ENCODE measurements at regions not wholly inside any gene's neighbourhood (a gene's known extent, or its start where the extent isn't known, plus 50 kb on each side); places are given as distances from the start of the nearest gene placed in this dataset.

DNA sequence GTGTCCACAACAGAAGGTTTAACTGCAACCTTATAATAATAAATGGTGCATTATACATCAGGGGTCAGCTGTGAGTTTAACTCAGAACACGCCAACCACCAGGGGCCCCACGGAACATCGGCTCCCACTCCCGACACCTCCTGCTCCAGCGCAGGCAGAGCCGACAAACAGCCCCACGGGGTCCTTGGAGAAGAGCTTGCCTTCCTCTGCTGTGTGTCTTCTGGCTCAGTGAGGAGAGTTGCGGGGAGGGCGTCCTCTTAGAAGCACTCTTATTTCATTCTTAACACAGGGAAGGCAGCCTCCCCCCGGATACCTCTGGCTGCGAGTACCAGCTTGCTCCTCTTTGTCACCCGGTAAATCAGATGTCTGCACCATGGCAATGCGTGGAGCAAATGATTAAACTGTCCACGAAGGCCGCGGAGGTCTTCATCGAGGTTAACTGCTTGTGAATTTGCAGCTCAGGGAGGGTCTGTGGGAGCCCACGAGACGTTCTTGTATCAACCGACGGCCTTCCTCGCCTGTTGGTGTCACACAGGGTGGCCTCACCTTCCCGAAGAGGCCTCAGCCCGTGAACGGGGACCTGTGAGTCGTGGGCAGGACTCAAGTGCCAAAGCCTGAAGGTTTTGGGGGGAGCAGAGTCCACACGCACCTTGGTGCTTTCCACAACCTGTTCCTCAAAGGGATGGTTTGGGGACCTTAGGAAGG is 464.0 kb downstream of the BRD1 start:
- H3K4me3 ChIP-seq (ENCODE audit: insufficient read depth, low read depth, low read length) = no peak overlapping the region
- no peak overlapping the region for H3K9ac ChIP-seq (ENCODE audit: low read depth, low read length)
- no peak overlapping the region for H3K23ac ChIP-seq (ENCODE audit: low read depth, low read length)
- no peaks in the 10 kb centered on the region for H3K4me1 ChIP-seq (ENCODE audit: control insufficient read depth, insufficient read depth, low read length)
- H4K20me1 ChIP-seq (ENCODE audit: insufficient read depth, low read length) = no peaks in the 10 kb centered on the region
- H2BK120ac ChIP-seq (ENCODE audit: low read depth, low read length) = no peak overlapping the region
- H3K56ac ChIP-seq (ENCODE audit: extremely low read depth, insufficient read depth, low read length) = no peak overlapping the region
- H2AFZ ChIP-seq (replicated peaks; ENCODE audit: low read length, poor library complexity) = no peak overlapping the region
- no peak overlapping the region for H2BK20ac ChIP-seq (ENCODE audit: low read depth, low read length)
- H3K27me3 ChIP-seq (ENCODE audit: control insufficient read depth, insufficient read depth, low read length) = no peaks in the 10 kb centered on the region
- H3K27ac ChIP-seq (ENCODE audit: insufficient read depth, low read length) = no peak overlapping the region
- in situ Hi-C loops (cut with MboI; ENCODE audit: low sequenced_read_pairs) = no loop called here
- H2AK5ac ChIP-seq (ENCODE audit: low read depth, low read length) = no peak overlapping the region
- no peak overlapping the region for H3K4me2 ChIP-seq (ENCODE audit: low read depth, low read length)
- no peak overlapping the region for H4K91ac ChIP-seq (ENCODE audit: insufficient read depth, low read depth, low read length)
- no peak overlapping the region for H4K8ac ChIP-seq (ENCODE audit: low read depth in 2 of 2, low read length in 2 of 2)
- no peaks in the 10 kb centered on the region for H3K9me1 ChIP-seq (ENCODE audit: insufficient read depth, low read length)
- ATAC-seq (ENCODE audit: low read depth) (no peak), DNase-seq (no peak)
- no peak overlapping the region for H3K4ac ChIP-seq (ENCODE audit: low read depth, low read length)
- H3K79me1 ChIP-seq (ENCODE audit: low read depth in 1 of 2, low read length in 2 of 2) = no peaks in the 10 kb centered on the region
- no peak overlapping the region for H2BK5ac ChIP-seq (ENCODE audit: low read depth, low read length, poor library complexity, severe bottlenecking)
- intact Hi-C loops (cut with micrococcal nuclease) = no loop called here
- H4K5ac ChIP-seq (ENCODE audit: low read depth, low read length) = no peak overlapping the region
- no peak overlapping the region for H2AK9ac ChIP-seq (replicated peaks; ENCODE audit: low read depth, low read length, poor library complexity)
- H3K36me3 ChIP-seq (ENCODE audit: control insufficient read depth, insufficient read depth, low read length) = no peaks in the 10 kb centered on the region
- H3K18ac ChIP-seq (ENCODE audit: low read depth, low read length) = no peak overlapping the region
- POLR2A ChIA-PET (ENCODE audit: unreplicated experiment) = no interaction called here
- no TSS peak for BruUV-seq (replicated peaks)
- WGBS, 2 experiments (ENCODE audit: extremely low coverage in 2 of 2, insufficient read length in 1 of 2) = 85% methylated on average over 8 of the region's 27 CpGs; no CpG with 5 or more reads in 1 of the 2 experiments
- peaks cover 44% of the 10 kb centered on the region for H3K9me3 ChIP-seq (ENCODE audit: control insufficient read depth, insufficient read depth, low read length)
- CTCF ChIA-PET = no interaction called here
- no peak overlapping the region for H3K14ac ChIP-seq (replicated peaks; ENCODE audit: low read depth, low read length)
- no peak overlapping the region for H2BK15ac ChIP-seq (ENCODE audit: low read depth, low read length)
- TF ChIP-seq MAFK (IDR thresholded peaks at IDR 0.05; ENCODE audit: low read depth, low read length) (no peak), RFX5 (IDR thresholded peaks at IDR 0.05; ENCODE audit: low read depth, low read length) (no peak), CEBPB (IDR thresholded peaks at IDR 0.05; ENCODE audit: low read depth, low read length) (no peak), RCOR1 (IDR thresholded peaks at IDR 0.05; ENCODE audit: insufficient replicate concordance, low read length) (no peak), NFE2L2 (IDR thresholded peaks at IDR 0.05; ENCODE audit: low read depth, low read length) (no peak), POLR2A (IDR thresholded peaks at IDR 0.05; ENCODE audit: low read depth, low read length) (no peak), BHLHE40 (IDR thresholded peaks at IDR 0.05; ENCODE audit: low read depth, low read length) (no peak), FOS (IDR thresholded peaks at IDR 0.05; ENCODE audit: low read depth, low read length) (no peak), RAD21 (IDR thresholded peaks at IDR 0.05; ENCODE audit: low read length) (no peak), MAZ (IDR thresholded peaks at IDR 0.05; ENCODE audit: borderline replicate concordance, low read depth, low read length) (no peak), MXI1 (IDR thresholded peaks at IDR 0.05; ENCODE audit: borderline replicate concordance, low read depth, low read length) (no peak), SMC3 (IDR thresholded peaks at IDR 0.05; ENCODE audit: low read depth, low read length) (no peak)
- TF ChIP-seq, protein P1, sequence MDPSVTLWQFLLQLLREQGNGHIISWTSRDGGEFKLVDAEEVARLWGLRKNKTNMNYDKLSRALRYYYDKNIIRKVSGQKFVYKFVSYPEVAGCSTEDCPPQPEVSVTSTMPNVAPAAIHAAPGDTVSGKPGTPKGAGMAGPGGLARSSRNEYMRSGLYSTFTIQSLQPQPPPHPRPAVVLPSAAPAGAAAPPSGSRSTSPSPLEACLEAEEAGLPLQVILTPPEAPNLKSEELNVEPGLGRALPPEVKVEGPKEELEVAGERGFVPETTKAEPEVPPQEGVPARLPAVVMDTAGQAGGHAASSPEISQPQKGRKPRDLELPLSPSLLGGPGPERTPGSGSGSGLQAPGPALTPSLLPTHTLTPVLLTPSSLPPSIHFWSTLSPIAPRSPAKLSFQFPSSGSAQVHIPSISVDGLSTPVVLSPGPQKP (IDR thresholded peaks at IDR 0.05; ENCODE audit: borderline replicate concordance, low read depth, low read length) = no peak
- TF ChIP-seq, protein P2, sequence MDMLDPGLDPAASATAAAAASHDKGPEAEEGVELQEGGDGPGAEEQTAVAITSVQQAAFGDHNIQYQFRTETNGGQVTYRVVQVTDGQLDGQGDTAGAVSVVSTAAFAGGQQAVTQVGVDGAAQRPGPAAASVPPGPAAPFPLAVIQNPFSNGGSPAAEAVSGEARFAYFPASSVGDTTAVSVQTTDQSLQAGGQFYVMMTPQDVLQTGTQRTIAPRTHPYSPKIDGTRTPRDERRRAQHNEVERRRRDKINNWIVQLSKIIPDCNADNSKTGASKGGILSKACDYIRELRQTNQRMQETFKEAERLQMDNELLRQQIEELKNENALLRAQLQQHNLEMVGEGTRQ (IDR thresholded peaks at IDR 0.05; ENCODE audit: low read depth, low read length) = no peak
- TF ChIP-seq, protein P3, sequence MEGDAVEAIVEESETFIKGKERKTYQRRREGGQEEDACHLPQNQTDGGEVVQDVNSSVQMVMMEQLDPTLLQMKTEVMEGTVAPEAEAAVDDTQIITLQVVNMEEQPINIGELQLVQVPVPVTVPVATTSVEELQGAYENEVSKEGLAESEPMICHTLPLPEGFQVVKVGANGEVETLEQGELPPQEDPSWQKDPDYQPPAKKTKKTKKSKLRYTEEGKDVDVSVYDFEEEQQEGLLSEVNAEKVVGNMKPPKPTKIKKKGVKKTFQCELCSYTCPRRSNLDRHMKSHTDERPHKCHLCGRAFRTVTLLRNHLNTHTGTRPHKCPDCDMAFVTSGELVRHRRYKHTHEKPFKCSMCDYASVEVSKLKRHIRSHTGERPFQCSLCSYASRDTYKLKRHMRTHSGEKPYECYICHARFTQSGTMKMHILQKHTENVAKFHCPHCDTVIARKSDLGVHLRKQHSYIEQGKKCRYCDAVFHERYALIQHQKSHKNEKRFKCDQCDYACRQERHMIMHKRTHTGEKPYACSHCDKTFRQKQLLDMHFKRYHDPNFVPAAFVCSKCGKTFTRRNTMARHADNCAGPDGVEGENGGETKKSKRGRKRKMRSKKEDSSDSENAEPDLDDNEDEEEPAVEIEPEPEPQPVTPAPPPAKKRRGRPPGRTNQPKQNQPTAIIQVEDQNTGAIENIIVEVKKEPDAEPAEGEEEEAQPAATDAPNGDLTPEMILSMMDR (conservative IDR thresholded peaks at IDR 0.05; ENCODE audit: low read depth, low read length) = no peak
- dilution Hi-C loops (cut with HindIII; ENCODE audit: low sequenced_read_pairs, unreplicated experiment) = no loop called here

Measured in IMR-90 (cell line).